T-helper 17 cell (primary cell): ENCODE measurements at regions not wholly inside any gene's neighbourhood (a gene's known extent, or its start where the extent isn't known, plus 50 kb on each side); places are given as distances from the start of the nearest gene placed in this dataset.
"Not testable (repeated sequence)": the region's sequence is repeated elsewhere in the genome, so short reads cannot be mapped to it uniquely, and the experiment has no call there.

Experiments
- ATAC-seq: fragments of 150-1000 bp; cut with Tn5 transposase; 2 replicates; pipeline ENCODE4 v1.10.0; 2021; ENCODE audit warnings: mild to moderate bottlenecking, moderate library complexity
- DNase-seq, 3 donors: peaks; one replicate each; pipeline versions ENCODE4 v3.0.0 to v3.0.0-alpha.2; 2020 to 2021
- H3K9me3 ChIP-seq: one replicate; pipeline ENCODE4 v1.7.0; 2013; ENCODE audit warnings: low read length, mild to moderate bottlenecking; ENCODE audit not compliant: control insufficient read depth, poor library complexity, severe bottlenecking
- H3K27ac Mint-ChIP-seq: one replicate; pipeline ENCODE4 v1.8.0; 2022; ENCODE audit warnings: mild to moderate bottlenecking, moderate library complexity, mixed read lengths
- H3K27me3 Mint-ChIP-seq: one replicate; pipeline ENCODE4 v1.8.0; 2022; ENCODE audit warnings: mixed read lengths
- H3K36me3 Mint-ChIP-seq: one replicate; pipeline ENCODE4 v1.8.0; 2022; ENCODE audit warnings: low read depth, mixed read lengths
- H3K4me1 Mint-ChIP-seq: one replicate; pipeline ENCODE4 v1.8.0; 2022; ENCODE audit warnings: mild to moderate bottlenecking, mixed read lengths
- H3K4me3 Mint-ChIP-seq: one replicate; pipeline ENCODE4 v1.8.0; 2022; ENCODE audit warnings: mild to moderate bottlenecking, moderate library complexity, mixed read lengths

- ATAC-seq, result no peak
Measured at GRCh38 chr1:157304271-157304670, 166.1 kb upstream of the ETV3 start.

DNA sequence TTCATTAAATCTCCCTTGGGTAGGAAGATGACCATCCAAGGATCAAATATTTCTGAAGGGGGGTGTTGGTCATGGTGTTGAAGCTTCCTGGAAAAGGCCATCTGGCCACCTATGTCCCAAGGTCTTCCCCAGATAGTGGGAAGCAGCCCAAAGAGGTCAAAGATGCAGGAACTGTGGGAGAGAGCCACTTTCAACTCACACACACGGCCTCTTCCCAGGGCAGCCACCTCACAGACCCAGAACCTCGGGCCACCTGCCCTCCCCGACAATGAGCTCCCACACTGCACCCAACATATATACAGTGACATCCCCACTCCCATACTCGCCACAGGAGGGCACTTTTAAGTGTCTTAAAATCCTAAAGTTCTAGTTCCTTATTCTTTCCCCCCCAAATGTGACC is 164.5 kb upstream of the ETV3 start:
- Mint-ChIP-seq H3K4me3 (no peak overlapping the region), H3K27ac (no peak overlapping the region), H3K27me3 (peaks cover 15% of the 10 kb centered on the region), H3K4me1 (no peaks in the 10 kb centered on the region), H3K36me3 (no peaks in the 10 kb centered on the region)
- ATAC-seq (no peak), DNase-seq (no peak)
- H3K9me3 ChIP-seq, result no peaks in the 10 kb centered on the region

More at GRCh38 chr1:157304271-157304670, 166.1 kb upstream of the ETV3 start:
- DNase-seq, result no peak
- Mint-ChIP-seq H3K4me1 (peaks cover 3% of the 10 kb centered on the region), H3K4me3 (no peak overlapping the region), H3K36me3 (no peaks in the 10 kb centered on the region), H3K27ac (no peak overlapping the region), H3K27me3 (peaks cover 23% of the 10 kb centered on the region)
- no peaks in the 10 kb centered on the region for H3K9me3 ChIP-seq

- H3K9me3 ChIP-seq, result no peaks in the 10 kb centered on the region
- Mint-ChIP-seq H3K27ac (no peak overlapping the region), H3K36me3 (no peaks in the 10 kb centered on the region), H3K4me1 (no peaks in the 10 kb centered on the region), H3K27me3 (peaks cover 15% of the 10 kb centered on the region), H3K4me3 (no peak overlapping the region)
- DNase-seq (no peak), ATAC-seq (no peak)
Measured at GRCh38 chr1:157302199-157302497, 164.0 kb upstream of the ETV3 start.

DNA sequence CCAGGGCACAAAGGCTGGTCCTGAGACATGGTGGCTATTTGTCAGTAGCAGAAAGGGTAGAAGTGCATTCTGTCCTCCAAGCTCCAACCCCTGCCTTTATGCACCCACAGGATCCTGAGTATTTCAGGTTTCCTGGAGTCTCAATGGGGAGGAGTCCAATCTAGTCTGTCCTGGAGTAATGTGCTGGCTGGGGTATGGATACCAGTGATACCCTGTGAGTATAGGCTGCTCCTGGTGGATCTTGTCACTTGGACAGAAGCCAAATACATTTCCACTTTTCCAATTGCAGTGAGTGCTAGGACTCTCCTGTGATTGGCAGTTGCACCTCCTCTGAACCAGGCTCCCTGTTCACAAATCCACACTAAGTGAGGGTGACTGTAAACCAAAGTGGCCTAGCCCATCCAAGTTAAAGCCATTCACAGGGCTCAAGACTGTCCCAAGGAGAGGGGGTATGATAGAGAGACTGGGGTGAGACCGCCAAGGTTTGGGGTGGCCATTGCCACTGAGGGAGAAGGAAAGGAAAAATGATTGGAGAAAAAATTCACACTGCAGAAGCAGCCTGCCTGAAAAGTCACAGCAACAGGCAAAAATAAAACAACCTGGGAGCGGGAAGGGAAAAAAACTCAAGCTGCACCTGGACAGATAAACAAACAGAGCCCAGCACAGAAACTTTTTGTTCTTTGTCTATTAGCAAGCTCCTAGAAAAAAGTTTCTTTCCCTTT is 163.4 kb upstream of the ETV3 start:
- DNase-seq (no peak), ATAC-seq (no peak)
- no peaks in the 10 kb centered on the region for H3K9me3 ChIP-seq
- no peaks in the 10 kb centered on the region for H3K36me3 Mint-ChIP-seq
- peaks cover 11% of the 10 kb centered on the region for H3K27me3 Mint-ChIP-seq
- no peaks in the 10 kb centered on the region for H3K4me1 Mint-ChIP-seq
- H3K27ac Mint-ChIP-seq, result no peak overlapping the region
- no peak overlapping the region for H3K4me3 Mint-ChIP-seq

DNA sequence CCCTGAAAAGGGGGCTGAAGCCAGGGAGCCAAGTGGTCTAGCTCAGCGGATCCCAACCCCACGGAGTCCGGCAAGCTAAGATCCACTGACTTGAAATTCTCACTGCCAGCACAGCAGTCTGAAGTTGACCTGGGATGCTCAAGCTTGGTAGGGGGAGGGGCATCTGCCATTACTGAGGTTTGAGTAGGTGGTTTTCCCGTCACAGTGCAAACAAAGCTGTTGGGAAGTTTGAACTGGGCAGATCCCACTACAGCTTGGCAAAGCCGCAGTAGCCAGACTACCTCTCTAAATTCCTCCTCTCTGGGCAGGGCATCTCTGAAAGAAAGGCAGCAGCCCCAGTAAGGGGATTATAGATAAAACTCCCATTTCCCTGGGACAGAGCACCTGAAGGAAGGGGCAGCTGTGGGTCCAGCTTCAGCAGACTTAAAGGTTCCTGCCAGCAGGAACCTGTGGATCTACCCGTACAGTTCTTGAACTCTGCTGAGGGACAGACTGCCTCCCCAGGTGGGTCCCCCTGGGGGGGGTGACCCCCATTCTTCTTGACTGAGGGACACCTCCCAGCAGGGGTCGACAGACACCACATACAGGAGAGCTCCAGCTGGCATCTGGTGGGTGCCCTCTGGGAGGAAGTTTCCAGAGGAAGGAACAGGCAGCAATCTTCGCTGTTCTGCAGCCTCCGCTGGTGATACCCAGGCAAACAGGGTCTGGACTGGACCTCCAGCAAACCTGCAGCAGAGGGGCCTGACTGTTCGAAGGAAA is 156.4 kb upstream of the ETV3 start:
- ATAC-seq, H3K36me3 Mint-ChIP-seq, H3K27ac Mint-ChIP-seq, H3K4me1 Mint-ChIP-seq, H3K9me3 ChIP-seq, DNase-seq, H3K4me3 Mint-ChIP-seq: not testable (repeated sequence)
- H3K27me3 Mint-ChIP-seq, result peaks cover 34% of the 10 kb centered on the region

- Mint-ChIP-seq H3K27me3 (peaks cover 50% of the 10 kb centered on the region), H3K4me1 (peaks cover 7% of the 10 kb centered on the region), H3K4me3 (no peak overlapping the region), H3K36me3 (peaks cover 6% of the 10 kb centered on the region), H3K27ac (no peak overlapping the region)
- no peaks in the 10 kb centered on the region for H3K9me3 ChIP-seq
- ATAC-seq (no peak), DNase-seq (no peak)
Measured at GRCh38 chr1:157292809-157293564, 154.8 kb upstream of the ETV3 start.

DNA sequence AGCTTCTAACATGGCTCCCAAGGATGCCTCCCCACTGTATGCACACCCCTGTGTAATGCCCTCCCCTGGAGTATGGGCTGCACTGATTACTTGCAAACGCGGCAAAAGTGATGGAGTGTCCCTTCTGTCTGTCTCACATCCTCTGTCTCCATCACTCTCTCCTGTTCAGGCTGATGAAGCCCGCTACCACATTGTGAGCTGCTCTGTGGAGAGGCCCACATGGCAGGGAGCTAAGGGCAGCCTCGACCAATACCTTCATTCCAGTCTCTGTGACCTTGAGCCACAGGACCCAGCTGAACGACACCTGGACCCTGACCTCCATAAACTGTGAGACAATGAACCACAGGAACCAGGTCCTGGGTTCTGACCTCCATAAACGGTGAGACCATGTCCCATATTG is 154.1 kb upstream of the ETV3 start:
- no peak overlapping the region for H3K27ac Mint-ChIP-seq
- H3K4me1 Mint-ChIP-seq, result peaks cover 7% of the 10 kb centered on the region
- H3K4me3 Mint-ChIP-seq, result no peak overlapping the region
- H3K9me3 ChIP-seq, result no peaks in the 10 kb centered on the region
- peaks cover 56% of the 10 kb centered on the region for H3K27me3 Mint-ChIP-seq
- ATAC-seq (no peak), DNase-seq (no peak)
- peaks cover 6% of the 10 kb centered on the region for H3K36me3 Mint-ChIP-seq

DNA sequence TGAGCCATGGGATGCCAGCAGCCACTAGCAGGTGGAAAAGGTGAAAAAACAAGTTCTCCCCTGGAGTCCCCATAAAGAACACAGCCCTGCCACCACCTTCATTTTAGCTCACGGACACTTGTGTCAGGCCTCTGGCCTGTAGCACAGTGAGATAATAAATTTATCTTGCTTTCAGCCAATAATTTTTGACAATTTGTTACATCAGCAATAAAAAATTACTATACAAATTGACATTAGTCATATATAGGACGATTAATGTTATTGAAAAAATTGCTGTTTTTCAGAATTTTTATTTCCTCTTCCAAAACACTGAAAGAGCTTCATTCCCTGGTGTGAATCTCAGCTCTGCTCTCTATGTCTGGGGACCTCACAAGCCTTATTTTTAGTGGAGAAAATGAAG is 152.9 kb upstream of the ETV3 start:
- Mint-ChIP-seq H3K27ac (no peak overlapping the region), H3K4me1 (peaks cover 7% of the 10 kb centered on the region), H3K36me3 (peaks cover 6% of the 10 kb centered on the region), H3K27me3 (peaks cover 69% of the 10 kb centered on the region), H3K4me3 (no peak overlapping the region)
- no peaks in the 10 kb centered on the region for H3K9me3 ChIP-seq
- ATAC-seq, result no peak
- no peak for DNase-seq

GRCh38 chr1:157289424-157290105 is 151.4 kb upstream of the ETV3 start:
- DNase-seq (no peak), ATAC-seq (no peak)
- H3K36me3 Mint-ChIP-seq, result peaks cover 6% of the 10 kb centered on the region
- H3K9me3 ChIP-seq, result no peaks in the 10 kb centered on the region
- peaks cover 73% of the 10 kb centered on the region for H3K27me3 Mint-ChIP-seq
- H3K4me3 Mint-ChIP-seq, result no peak overlapping the region
- H3K27ac Mint-ChIP-seq, result no peak overlapping the region
- H3K4me1 Mint-ChIP-seq, result peaks cover 7% of the 10 kb centered on the region

DNA sequence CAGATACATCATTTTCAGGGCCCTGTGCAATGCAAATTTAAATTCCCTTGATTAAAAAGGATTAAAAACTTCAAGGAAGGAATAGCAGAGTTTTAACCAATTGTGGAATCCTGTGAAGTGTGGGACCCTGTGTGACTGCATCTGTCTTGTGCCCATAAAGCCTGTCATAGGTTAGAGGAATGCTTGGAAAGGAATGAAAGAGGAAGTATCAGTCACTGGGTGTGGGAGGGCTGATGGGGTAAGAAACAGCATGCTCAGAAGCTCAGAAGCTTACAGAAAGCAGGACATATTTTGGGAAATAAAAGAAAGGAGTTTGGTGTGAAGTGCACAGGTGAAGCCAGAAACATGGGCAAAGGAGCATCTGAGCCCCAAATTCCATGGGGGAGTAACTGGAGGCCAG is 150.8 kb upstream of the ETV3 start:
- H3K9me3 ChIP-seq, result no peaks in the 10 kb centered on the region
- Mint-ChIP-seq H3K4me1 (peaks cover 7% of the 10 kb centered on the region), H3K36me3 (peaks cover 6% of the 10 kb centered on the region), H3K27ac (no peak overlapping the region), H3K27me3 (peaks cover 79% of the 10 kb centered on the region), H3K4me3 (no peak overlapping the region)
- ATAC-seq (no peak), DNase-seq (no peak)

- Mint-ChIP-seq H3K27ac (no peak overlapping the region), H3K27me3 (peaks cover 79% of the 10 kb centered on the region)
- DNase-seq, result no peak
Measured at GRCh38 chr1:157288492-157288891, 150.3 kb upstream of the ETV3 start.

DNA sequence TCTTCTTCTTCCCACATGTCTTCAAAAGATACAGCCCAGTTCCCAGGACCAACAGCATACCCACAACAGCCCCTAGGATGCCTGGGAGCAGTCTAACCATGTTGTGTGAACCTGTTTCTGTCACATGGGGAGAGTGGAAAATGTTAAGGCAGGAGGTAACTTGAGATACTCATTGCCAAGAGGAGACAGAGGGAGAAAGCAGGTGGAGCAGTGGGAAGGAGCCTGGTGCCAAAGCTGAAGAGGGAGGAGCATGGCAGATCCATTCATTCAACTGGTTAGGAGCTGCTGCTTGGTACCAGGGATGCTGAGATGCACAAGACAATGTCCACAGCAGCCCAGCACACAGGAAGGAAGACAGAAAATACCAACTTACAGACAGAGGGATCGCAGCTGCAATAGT is 149.8 kb upstream of the ETV3 start:
- Mint-ChIP-seq H3K27me3 (peaks cover 79% of the 10 kb centered on the region), H3K36me3 (peaks cover 3% of the 10 kb centered on the region), H3K4me1 (peaks cover 7% of the 10 kb centered on the region), H3K27ac (no peak overlapping the region), H3K4me3 (no peak overlapping the region)
- no peaks in the 10 kb centered on the region for H3K9me3 ChIP-seq
- ATAC-seq (no peak), DNase-seq (no peak)

More at GRCh38 chr1:157288492-157288891, 150.3 kb upstream of the ETV3 start:
- no peak for ATAC-seq
- Mint-ChIP-seq H3K4me3 (no peak overlapping the region), H3K36me3 (peaks cover 3% of the 10 kb centered on the region), H3K4me1 (peaks cover 7% of the 10 kb centered on the region)
- H3K9me3 ChIP-seq, result no peaks in the 10 kb centered on the region

DNA sequence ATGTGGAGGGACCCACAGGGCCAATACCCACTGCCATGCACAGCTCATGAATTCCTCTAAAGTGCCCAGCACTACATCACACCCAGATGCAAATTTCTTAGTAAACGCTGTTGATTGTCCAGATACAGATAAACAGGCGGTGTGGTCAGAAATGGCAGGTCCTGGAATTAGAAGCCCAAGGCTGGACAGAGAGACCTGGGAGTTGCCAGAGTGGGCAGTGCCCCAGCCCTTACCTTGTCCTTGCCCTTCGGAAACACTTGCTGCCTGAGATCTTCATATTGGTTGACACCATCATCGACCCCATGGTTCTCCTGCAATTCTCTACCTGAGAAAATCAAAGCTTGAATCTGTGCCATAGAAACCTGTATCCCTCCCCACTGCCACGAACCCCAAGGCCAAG is 149.3 kb upstream of the ETV3 start:
- Mint-ChIP-seq H3K27ac (no peak overlapping the region), H3K27me3 (peaks cover 83% of the 10 kb centered on the region), H3K4me1 (peaks cover 7% of the 10 kb centered on the region), H3K4me3 (no peak overlapping the region), H3K36me3 (peaks cover 6% of the 10 kb centered on the region)
- no peaks in the 10 kb centered on the region for H3K9me3 ChIP-seq
- no peak for ATAC-seq
- no peak for DNase-seq
